IMR-90 (cell line): ENCODE measurements at regions not wholly inside any gene's neighbourhood (a gene's known extent, or its start where the extent isn't known, plus 50 kb on each side); places are given as distances from the start of the nearest gene placed in this dataset.

Source experiments
- ATAC-seq: fragments of 200-7000 bp; cut with Tn5 transposase; 2 replicates; pipeline ENCODE4 v1.9.1; 2020; ENCODE audit warnings: low read depth, mild to moderate bottlenecking, moderate library complexity
- BruUV-seq: library from RNA; stranded (reverse); fragments of 400-500 nt; replicated peaks from 2 replicates; lab custom pipeline; 2021; lab: Mats Ljungman, UMichigan
- CTCF ChIA-PET: fragments of 300-600 bp; formaldehyde crosslinking; extraction: SDS; loops from one replicate; lab custom pipeline; 2021; ENCODE audit warnings: antibody characterized with exemption; lab: Yijun Ruan, JAX
- POLR2A ChIA-PET: fragments of 300-600 bp; sonication (Branson Sonifier 250); formaldehyde crosslinking; loops from one replicate; lab custom pipeline; 2022; ENCODE audit warnings: antibody characterized with exemption; ENCODE audit not compliant: unreplicated experiment; lab: Charles Lee
- DNase-seq: peaks from one replicate; pipeline ENCODE4 v3.0.0; 2013
- H2AFZ ChIP-seq: replicated peaks from 2 replicates; pipeline ENCODE3; 2013; ENCODE audit warnings: low read length, mild to moderate bottlenecking; ENCODE audit not compliant: poor library complexity
- H2AK5ac ChIP-seq: 2 replicates; pipeline ENCODE4 v1.6.1; 2013; ENCODE audit warnings: low read depth, low read length, inconsistent platforms
- H2AK9ac ChIP-seq: replicated peaks from 2 replicates; pipeline ENCODE3; 2013; ENCODE audit warnings: mild to moderate bottlenecking, low read depth, low read length, moderate library complexity; ENCODE audit not compliant: poor library complexity
- H2BK120ac ChIP-seq: 2 replicates; pipeline ENCODE4 v1.6.1; 2013; ENCODE audit warnings: low read depth, low read length, inconsistent platforms
- H2BK15ac ChIP-seq: 3 replicates; pipeline ENCODE4 v1.6.1; 2013; ENCODE audit warnings: low read depth, low read length, inconsistent platforms
- H2BK20ac ChIP-seq: 2 replicates; pipeline ENCODE4 v1.6.1; 2013; ENCODE audit warnings: low read depth, mild to moderate bottlenecking, inconsistent platforms, low read length, moderate library complexity
- H2BK5ac ChIP-seq: 2 replicates; pipeline ENCODE4 v1.6.1; 2013; ENCODE audit warnings: mild to moderate bottlenecking, low read depth, low read length, inconsistent platforms; ENCODE audit not compliant: poor library complexity, severe bottlenecking
- H3K14ac ChIP-seq: replicated peaks from 2 replicates; pipeline ENCODE4 v1.6.1; 2013; ENCODE audit warnings: low read depth, low read length, inconsistent platforms
- H3K18ac ChIP-seq: 2 replicates; pipeline ENCODE4 v1.6.1; 2013; ENCODE audit warnings: low read depth, low read length, control low read depth
- H3K23ac ChIP-seq: 2 replicates; pipeline ENCODE4 v1.6.1; 2013; ENCODE audit warnings: low read depth, low read length, inconsistent platforms
- H3K27ac ChIP-seq: 2 replicates; pipeline ENCODE4 v1.5.1; 2013; ENCODE audit warnings: mild to moderate bottlenecking, control low read depth, low read length; ENCODE audit not compliant: insufficient read depth
- H3K27me3 ChIP-seq: 2 replicates; pipeline ENCODE4 v1.6.1; 2013; ENCODE audit warnings: low read length; ENCODE audit not compliant: control insufficient read depth, insufficient read depth
- H3K36me3 ChIP-seq: 2 replicates; pipeline ENCODE4 v1.6.1; 2013; ENCODE audit warnings: low read length, mixed read lengths; ENCODE audit not compliant: control insufficient read depth, insufficient read depth
- H3K4ac ChIP-seq: 2 replicates; pipeline ENCODE4 v1.6.1; 2013; ENCODE audit warnings: low read depth, low read length, inconsistent platforms
- H3K4me1 ChIP-seq: 2 replicates; pipeline ENCODE4 v1.6.1; 2013; ENCODE audit warnings: low read length, mixed read lengths; ENCODE audit not compliant: control insufficient read depth, insufficient read depth
- H3K4me2 ChIP-seq: 2 replicates; pipeline ENCODE4 v1.6.1; 2013; ENCODE audit warnings: low read depth, mild to moderate bottlenecking, control low read depth, low read length, moderate library complexity
- H3K4me3 ChIP-seq: 2 replicates; pipeline ENCODE4 v1.5.1; 2013; ENCODE audit warnings: low read depth, mild to moderate bottlenecking, control low read depth, low read length, moderate library complexity; ENCODE audit not compliant: insufficient read depth
- H3K56ac ChIP-seq: 2 replicates; pipeline ENCODE4 v1.6.1; 2013; ENCODE audit warnings: low read length, inconsistent platforms; ENCODE audit not compliant: insufficient read depth; ENCODE audit errors: extremely low read depth
- H3K79me1 ChIP-seq, 2 experiments: 2 replicates each; pipeline ENCODE4 v1.6.1; 2013; ENCODE audit warnings: low read length in 2 of 2, inconsistent platforms in 1 of 2, low read depth in 1 of 2
- H3K9ac ChIP-seq: 2 replicates; pipeline ENCODE4 v1.6.1; 2013; ENCODE audit warnings: low read depth, low read length, control low read depth
- H3K9me1 ChIP-seq: 2 replicates; pipeline ENCODE4 v1.6.1; 2013; ENCODE audit warnings: low read length, inconsistent platforms; ENCODE audit not compliant: insufficient read depth
- H3K9me3 ChIP-seq: 2 replicates; pipeline ENCODE4 v1.6.1; 2013; ENCODE audit warnings: low read length; ENCODE audit not compliant: control insufficient read depth, insufficient read depth
- H4K20me1 ChIP-seq: 2 replicates; pipeline ENCODE4 v1.6.1; 2013; ENCODE audit warnings: low read length, inconsistent platforms; ENCODE audit not compliant: insufficient read depth
- H4K5ac ChIP-seq: 2 replicates; pipeline ENCODE4 v1.6.1; 2013; ENCODE audit warnings: mild to moderate bottlenecking, low read depth, low read length, control low read depth
- H4K8ac ChIP-seq, 2 experiments: 2 replicates each; pipeline ENCODE4 v1.6.1; 2013; ENCODE audit warnings: low read depth in 2 of 2, low read length in 2 of 2, control low read depth in 1 of 2, inconsistent platforms in 1 of 2
- H4K91ac ChIP-seq: 2 replicates; pipeline ENCODE4 v1.6.1; 2013; ENCODE audit warnings: low read depth, low read length, inconsistent platforms; ENCODE audit not compliant: insufficient read depth
- MAZ ChIP-seq: IDR thresholded peaks from 2 replicates; pipeline ENCODE4 v1.6.1; 2012; ENCODE audit warnings: low read depth, mild to moderate bottlenecking, low read length, improper control_type of control experiment, moderate library complexity, borderline replicate concordance
- MXI1 ChIP-seq: IDR thresholded peaks from 2 replicates; pipeline ENCODE4 v1.6.1; 2012; ENCODE audit warnings: low read depth, mild to moderate bottlenecking, low read length, moderate library complexity, borderline replicate concordance
- POLR2A ChIP-seq: IDR thresholded peaks from 2 replicates; pipeline ENCODE4 v1.6.1; 2012; ENCODE audit warnings: mild to moderate bottlenecking, low read depth, low read length
- WGBS, 2 experiments: methylation state at CpG; one replicate each; pipeline versions ENCODE4 v1.1.5 to v1.1.7; 2013; ENCODE audit warnings: missing lambda C conversion rate in 2 of 2; ENCODE audit not compliant: insufficient read length in 1 of 2; ENCODE audit errors: extremely low coverage in 2 of 2; 5-methylcytosine and 5-hydroxymethylcytosine counted together
- dilution Hi-C: fragments of 300-500 bp; cut with HindIII; formaldehyde crosslinking; loops from one replicate; pipeline ENCODE4 v1.14.3; 2018; ENCODE audit warnings: low sequenced_read_pairs; ENCODE audit not compliant: unreplicated experiment
- in situ Hi-C: fragments of 300-500 bp; cut with MboI; formaldehyde crosslinking; loops from 3 replicates; pipeline ENCODE4 v1.14.3; 2019; ENCODE audit warnings: low sequenced_read_pairs, inconsistent platforms, mixed read lengths
- intact Hi-C: fragments of 100-400 bp; cut with micrococcal nuclease; formaldehyde crosslinking; loops from 2 replicates; pipeline ENCODE4 v1.10.0; 2022
- TF ChIP-seq, protein P1 (sequence below): fragments of 150-350 bp; IDR thresholded peaks from 2 replicates; pipeline ENCODE4 v1.6.1; 2016; ENCODE audit warnings: low read depth, mild to moderate bottlenecking, low read length, moderate library complexity, borderline replicate concordance

DNA sequence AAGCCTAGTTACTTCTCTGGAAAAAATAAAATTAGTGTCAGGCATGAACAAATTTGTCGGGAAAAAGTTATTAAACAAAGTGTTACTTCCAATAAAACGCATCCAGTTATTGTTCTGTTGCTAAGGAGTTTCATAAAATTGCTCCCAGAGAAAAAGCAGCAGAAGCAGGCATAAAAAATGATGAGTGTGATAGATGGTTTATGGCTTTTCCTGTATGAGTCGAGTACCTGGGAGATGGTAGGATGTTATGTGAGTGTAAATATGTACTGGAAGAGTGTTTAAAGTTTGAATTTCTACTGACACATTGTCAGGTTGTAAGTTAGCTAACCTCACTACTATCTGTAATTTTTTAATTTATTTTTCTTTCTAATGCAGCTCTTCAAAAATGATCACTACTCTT, 390.7 kb downstream of the ARL4A start:
- dilution Hi-C loops (no loop called here), intact Hi-C loops (loop anchor here (5.0 kb wide), 1 partner anchor 41 kb away; no protein-coding TSS in a partner anchor), in situ Hi-C loops (no loop called here)
- DNase-seq: no peak
- Histone ChIP-seq H4K91ac (peak overlapping the region; percentile 2; the same call in 1 of the 2 replicates), H2BK20ac (peak overlapping the region; percentile 67), H3K56ac (no peak overlapping the region), H2BK15ac (peak overlapping the region; percentile 9; the same call in 1 of the 3 replicates), H4K20me1 (no peaks in the 10 kb centered on the region), H3K9me1 (no peaks in the 10 kb centered on the region), H3K9ac (no peak overlapping the region), H2AK5ac (no peak overlapping the region), H2AFZ (no peak overlapping the region), H3K4me1 (peaks cover 5% of the 10 kb centered on the region), H3K4me2 (no peak overlapping the region), H3K18ac (peak overlapping the region; percentile 57; the same call in 1 of the 2 replicates), H3K79me1 (no peaks in the 10 kb centered on the region), H4K8ac (peak overlapping the region; percentile 17 to 28; a peak in 2 of 4 replicates), H3K4me3 (no peak overlapping the region), H3K23ac (no peak overlapping the region), H3K4ac (peak overlapping the region; percentile 24; the same call in 1 of the 2 replicates), H3K9me3 (no peaks in the 10 kb centered on the region), H2BK5ac (peak overlapping the region; percentile 42), H3K27ac (no peak overlapping the region), H3K36me3 (no peaks in the 10 kb centered on the region), H2AK9ac (no peak overlapping the region), H3K27me3 (no peaks in the 10 kb centered on the region), H2BK120ac (peak overlapping the region; percentile 88), H3K14ac (peak overlapping the region; percentile 38; the same call in 1 of the 2 replicates), H4K5ac (peak overlapping the region; percentile 54; the same call in 1 of the 2 replicates)
- CTCF ChIA-PET: interaction anchor here (0.8 kb wide), 1 partner anchor 9 kb away, joined by 3 read pairs; no protein-coding TSS in a partner anchor
- no peak for ATAC-seq
- 40% methylated on average over 1 of the region's 3 CpGs; no CpG with 5 or more reads in 1 of the 2 experiments for WGBS, 2 experiments
- BruUV-seq: no TSS peak
- POLR2A ChIA-PET: no interaction called here
- TF ChIP-seq POLR2A: no peak
- no peak for TF ChIP-seq MXI1
- no peak for TF ChIP-seq MAZ
- TF ChIP-seq, protein P1, sequence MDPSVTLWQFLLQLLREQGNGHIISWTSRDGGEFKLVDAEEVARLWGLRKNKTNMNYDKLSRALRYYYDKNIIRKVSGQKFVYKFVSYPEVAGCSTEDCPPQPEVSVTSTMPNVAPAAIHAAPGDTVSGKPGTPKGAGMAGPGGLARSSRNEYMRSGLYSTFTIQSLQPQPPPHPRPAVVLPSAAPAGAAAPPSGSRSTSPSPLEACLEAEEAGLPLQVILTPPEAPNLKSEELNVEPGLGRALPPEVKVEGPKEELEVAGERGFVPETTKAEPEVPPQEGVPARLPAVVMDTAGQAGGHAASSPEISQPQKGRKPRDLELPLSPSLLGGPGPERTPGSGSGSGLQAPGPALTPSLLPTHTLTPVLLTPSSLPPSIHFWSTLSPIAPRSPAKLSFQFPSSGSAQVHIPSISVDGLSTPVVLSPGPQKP: no peak
